ENCODE measurements at regions not wholly inside any gene's neighbourhood (a gene's known extent, or its start where the extent isn't known, plus 50 kb on each side); places are given as distances from the start of the nearest gene placed in this dataset.

DNA sequence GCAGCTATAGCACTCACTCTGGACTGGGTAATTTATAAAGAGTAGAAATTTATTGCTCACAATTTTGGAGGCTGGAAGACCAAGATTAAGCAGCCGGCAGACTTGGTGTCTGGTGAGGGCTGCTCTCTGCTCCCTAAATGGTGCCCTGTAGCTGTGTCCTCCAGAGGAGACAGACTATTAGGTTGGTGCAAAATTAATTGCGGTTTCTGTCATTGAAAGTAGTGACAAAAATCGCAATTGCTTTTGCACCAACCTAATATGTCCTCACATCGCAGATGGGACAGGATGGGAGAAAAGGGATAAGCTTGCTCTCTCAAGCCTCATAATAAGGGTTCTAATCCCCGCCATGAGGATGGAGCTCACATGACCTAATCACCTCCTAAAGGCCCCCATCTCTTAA, 258.1 kb upstream of the VCX3A start:
- TF ChIP-seq, protein P1, sequence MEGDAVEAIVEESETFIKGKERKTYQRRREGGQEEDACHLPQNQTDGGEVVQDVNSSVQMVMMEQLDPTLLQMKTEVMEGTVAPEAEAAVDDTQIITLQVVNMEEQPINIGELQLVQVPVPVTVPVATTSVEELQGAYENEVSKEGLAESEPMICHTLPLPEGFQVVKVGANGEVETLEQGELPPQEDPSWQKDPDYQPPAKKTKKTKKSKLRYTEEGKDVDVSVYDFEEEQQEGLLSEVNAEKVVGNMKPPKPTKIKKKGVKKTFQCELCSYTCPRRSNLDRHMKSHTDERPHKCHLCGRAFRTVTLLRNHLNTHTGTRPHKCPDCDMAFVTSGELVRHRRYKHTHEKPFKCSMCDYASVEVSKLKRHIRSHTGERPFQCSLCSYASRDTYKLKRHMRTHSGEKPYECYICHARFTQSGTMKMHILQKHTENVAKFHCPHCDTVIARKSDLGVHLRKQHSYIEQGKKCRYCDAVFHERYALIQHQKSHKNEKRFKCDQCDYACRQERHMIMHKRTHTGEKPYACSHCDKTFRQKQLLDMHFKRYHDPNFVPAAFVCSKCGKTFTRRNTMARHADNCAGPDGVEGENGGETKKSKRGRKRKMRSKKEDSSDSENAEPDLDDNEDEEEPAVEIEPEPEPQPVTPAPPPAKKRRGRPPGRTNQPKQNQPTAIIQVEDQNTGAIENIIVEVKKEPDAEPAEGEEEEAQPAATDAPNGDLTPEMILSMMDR (IDR thresholded peaks at IDR 0.05) = no peak
- TF ChIP-seq POLR2A (IDR thresholded peaks at IDR 0.05) (no peak), EP300 (IDR thresholded peaks at IDR 0.05) (no peak)

All from tibial nerve (tissue), 4 donors.